ENCODE measurements at regions not wholly inside any gene's neighbourhood (a gene's known extent, or its start where the extent isn't known, plus 50 kb on each side); places are given as distances from the start of the nearest gene placed in this dataset.

- Histone ChIP-seq H3K27me3 (ENCODE audit: insufficient read depth, low read depth, low read length) (no peaks in the 10 kb centered on the region), H3K27ac (ENCODE audit: low read length) (peak overlapping the region; percentile 86), H3K9me2 (ENCODE audit: insufficient read depth, low read length) (no peaks in the 10 kb centered on the region), H3K4me3 (ENCODE audit: low read length) (peak overlapping the region; percentile 45), H3K79me2 (replicated peaks; ENCODE audit: insufficient read depth, low read length) (no peaks in the 10 kb centered on the region), H3K4me2 (ENCODE audit: low read length) (peak overlapping the region; percentile 66), H3K9ac (ENCODE audit: low read length) (peak overlapping the region; percentile 46), H4K20me1 (ENCODE audit: insufficient read depth) (no peaks in the 10 kb centered on the region), H3K36me3 (ENCODE audit: insufficient read depth, low read length) (no peaks in the 10 kb centered on the region), H3K9me3 (ENCODE audit: low read length) (no peaks in the 10 kb centered on the region), H2AFZ (ENCODE audit: low read depth, low read length) (no peak overlapping the region), H3F3A (ENCODE audit: insufficient read depth, low read length, poor library complexity, severe bottlenecking) (peaks cover 8% of the 10 kb centered on the region)
- TF ChIP-seq POLR2AphosphoS5 (IDR thresholded peaks at IDR 0.05): peak; percentile 71
- peak; percentile 69 for TF ChIP-seq CTCF (IDR thresholded peaks at IDR 0.05; ENCODE audit: poor library complexity, severe bottlenecking)
- TF ChIP-seq EZH2 (IDR thresholded peaks at IDR 0.05; ENCODE audit: borderline replicate concordance, insufficient read depth, low read length, poor library complexity, severe bottlenecking): no peak
- peak; percentile 71 for TF ChIP-seq RAD21 (conservative IDR thresholded peaks at IDR 0.05)
- no peak for TF ChIP-seq TAF1 (IDR thresholded peaks at IDR 0.05; ENCODE audit: low read depth)
- TF ChIP-seq, protein P1, sequence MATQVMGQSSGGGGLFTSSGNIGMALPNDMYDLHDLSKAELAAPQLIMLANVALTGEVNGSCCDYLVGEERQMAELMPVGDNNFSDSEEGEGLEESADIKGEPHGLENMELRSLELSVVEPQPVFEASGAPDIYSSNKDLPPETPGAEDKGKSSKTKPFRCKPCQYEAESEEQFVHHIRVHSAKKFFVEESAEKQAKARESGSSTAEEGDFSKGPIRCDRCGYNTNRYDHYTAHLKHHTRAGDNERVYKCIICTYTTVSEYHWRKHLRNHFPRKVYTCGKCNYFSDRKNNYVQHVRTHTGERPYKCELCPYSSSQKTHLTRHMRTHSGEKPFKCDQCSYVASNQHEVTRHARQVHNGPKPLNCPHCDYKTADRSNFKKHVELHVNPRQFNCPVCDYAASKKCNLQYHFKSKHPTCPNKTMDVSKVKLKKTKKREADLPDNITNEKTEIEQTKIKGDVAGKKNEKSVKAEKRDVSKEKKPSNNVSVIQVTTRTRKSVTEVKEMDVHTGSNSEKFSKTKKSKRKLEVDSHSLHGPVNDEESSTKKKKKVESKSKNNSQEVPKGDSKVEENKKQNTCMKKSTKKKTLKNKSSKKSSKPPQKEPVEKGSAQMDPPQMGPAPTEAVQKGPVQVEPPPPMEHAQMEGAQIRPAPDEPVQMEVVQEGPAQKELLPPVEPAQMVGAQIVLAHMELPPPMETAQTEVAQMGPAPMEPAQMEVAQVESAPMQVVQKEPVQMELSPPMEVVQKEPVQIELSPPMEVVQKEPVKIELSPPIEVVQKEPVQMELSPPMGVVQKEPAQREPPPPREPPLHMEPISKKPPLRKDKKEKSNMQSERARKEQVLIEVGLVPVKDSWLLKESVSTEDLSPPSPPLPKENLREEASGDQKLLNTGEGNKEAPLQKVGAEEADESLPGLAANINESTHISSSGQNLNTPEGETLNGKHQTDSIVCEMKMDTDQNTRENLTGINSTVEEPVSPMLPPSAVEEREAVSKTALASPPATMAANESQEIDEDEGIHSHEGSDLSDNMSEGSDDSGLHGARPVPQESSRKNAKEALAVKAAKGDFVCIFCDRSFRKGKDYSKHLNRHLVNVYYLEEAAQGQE (IDR thresholded peaks at IDR 0.05; ENCODE audit: borderline replicate concordance): peak; percentile 60
- no peak for TF ChIP-seq MXI1 (conservative IDR thresholded peaks at IDR 0.05; ENCODE audit: poor library complexity, severe bottlenecking)
- peak; percentile 71 for TF ChIP-seq SMC3 (conservative IDR thresholded peaks at IDR 0.05; ENCODE audit: poor library complexity)
- TF ChIP-seq EP300 (conservative IDR thresholded peaks at IDR 0.05; ENCODE audit: poor library complexity, severe bottlenecking): peak; percentile 80
Measured at GRCh38 chr3:16658004-16658924, 53.0 kb upstream of the DAZL start.

GRCh38 chr3:16658925-16659793 lies 53.9 kb upstream of the DAZL start:
- no peaks in the 10 kb centered on the region for H3K9me2 ChIP-seq (ENCODE audit: insufficient read depth, low read length)
- no peaks in the 10 kb centered on the region for H3K27me3 ChIP-seq (ENCODE audit: insufficient read depth, low read depth, low read length)
- peak overlapping the region; percentile 66 for H3K4me2 ChIP-seq (ENCODE audit: low read length)
- peak overlapping the region; percentile 45 for H3K4me3 ChIP-seq (ENCODE audit: low read length)
- H4K20me1 ChIP-seq (ENCODE audit: insufficient read depth): no peaks in the 10 kb centered on the region
- H2AFZ ChIP-seq (ENCODE audit: low read depth, low read length): no peak overlapping the region
- no peaks in the 10 kb centered on the region for H3K9me3 ChIP-seq (ENCODE audit: low read length)
- H3K36me3 ChIP-seq (ENCODE audit: insufficient read depth, low read length): no peaks in the 10 kb centered on the region
- peak overlapping the region; percentile 46 for H3K9ac ChIP-seq (ENCODE audit: low read length)
- no peaks in the 10 kb centered on the region for H3K79me2 ChIP-seq (replicated peaks; ENCODE audit: insufficient read depth, low read length)
- peak overlapping the region; percentile 86 for H3K27ac ChIP-seq (ENCODE audit: low read length)
- H3F3A ChIP-seq (ENCODE audit: insufficient read depth, low read length, poor library complexity, severe bottlenecking): peaks cover 8% of the 10 kb centered on the region
- TF ChIP-seq CTCF (IDR thresholded peaks at IDR 0.05; ENCODE audit: poor library complexity, severe bottlenecking): no peak
- TF ChIP-seq TAF1 (IDR thresholded peaks at IDR 0.05; ENCODE audit: low read depth): no peak
- no peak for TF ChIP-seq MXI1 (conservative IDR thresholded peaks at IDR 0.05; ENCODE audit: poor library complexity, severe bottlenecking)
- no peak for TF ChIP-seq EP300 (conservative IDR thresholded peaks at IDR 0.05; ENCODE audit: poor library complexity, severe bottlenecking)
- no peak for TF ChIP-seq POLR2AphosphoS5 (IDR thresholded peaks at IDR 0.05)
- no peak for TF ChIP-seq SMC3 (conservative IDR thresholded peaks at IDR 0.05; ENCODE audit: poor library complexity)
- TF ChIP-seq EZH2 (IDR thresholded peaks at IDR 0.05; ENCODE audit: borderline replicate concordance, insufficient read depth, low read length, poor library complexity, severe bottlenecking): no peak
- TF ChIP-seq RAD21 (conservative IDR thresholded peaks at IDR 0.05): no peak
- TF ChIP-seq, protein P1 (IDR thresholded peaks at IDR 0.05; ENCODE audit: borderline replicate concordance): no peak
